Colon (tissue), 2 donors: ENCODE measurements at regions not wholly inside any gene's neighbourhood (a gene's known extent, or its start where the extent isn't known, plus 50 kb on each side); places are given as distances from the start of the nearest gene placed in this dataset.

Experiments used
- FAIRE-seq: peaks from 2 replicates; lab custom pipeline; 2012; peaks lifted over from hg19 to GRCh38; lab: Jason Lieb, UNC
- donor health status: control.
- donor health status: control.

DNA sequence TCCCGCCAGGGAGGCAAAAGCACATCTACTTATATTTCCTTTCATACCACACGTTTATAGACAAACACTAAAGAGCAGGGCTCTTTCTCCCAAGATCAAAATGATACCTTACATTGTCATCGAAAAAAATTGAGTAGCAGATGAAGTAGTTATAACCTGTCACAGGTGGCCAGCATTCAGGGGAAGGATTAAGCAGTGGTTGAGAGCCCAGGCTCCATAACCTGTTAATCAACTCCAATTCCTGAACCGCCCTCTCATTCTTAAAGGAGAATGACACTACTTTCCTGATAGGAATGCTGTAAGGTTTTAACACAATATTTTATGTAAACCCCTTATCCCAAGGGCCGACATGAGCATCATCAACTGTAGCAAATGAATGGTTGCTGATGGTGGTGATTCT, 268.9 kb upstream of the KCNIP4 start:
- no peak for FAIRE-seq

DNA sequence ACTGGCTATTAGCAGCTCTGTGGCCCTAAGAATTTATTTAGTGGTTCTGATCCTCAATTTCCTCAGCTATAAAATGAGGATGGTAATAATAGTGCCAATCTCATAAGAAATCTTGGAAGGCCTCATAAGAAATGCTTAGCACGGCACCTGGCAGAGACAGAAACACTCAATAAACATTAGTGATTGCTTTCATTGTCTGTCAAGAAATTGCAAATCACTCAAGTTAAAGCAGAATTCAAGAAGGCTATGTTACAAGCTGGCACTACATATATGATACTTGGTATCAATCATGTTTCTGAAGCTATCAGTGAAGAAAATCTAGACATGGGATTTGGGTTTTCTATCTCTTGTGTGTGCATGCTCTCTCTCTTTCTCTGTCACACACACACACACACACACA, 267.7 kb upstream of the KCNIP4 start:
- no peak for FAIRE-seq

DNA sequence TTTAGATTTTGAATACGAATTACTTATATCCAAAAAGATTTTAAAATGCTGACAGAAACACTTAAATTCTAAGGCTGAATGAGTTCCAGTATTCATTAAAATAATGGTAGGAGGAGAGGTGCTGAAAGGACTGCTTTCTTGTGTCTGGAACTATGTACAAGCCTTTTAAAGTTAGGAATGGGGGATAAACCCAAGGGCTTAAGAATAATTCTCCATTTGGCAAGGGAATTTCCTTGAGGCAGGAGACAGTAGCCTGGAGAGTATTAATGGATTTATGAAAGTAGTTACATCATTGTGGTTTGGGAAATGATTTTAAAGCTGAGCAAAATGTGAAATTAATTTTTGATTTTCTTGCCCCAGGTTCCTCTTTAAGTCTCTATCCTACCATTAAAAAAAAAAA, 266.5 kb upstream of the KCNIP4 start:
- no peak for FAIRE-seq

DNA sequence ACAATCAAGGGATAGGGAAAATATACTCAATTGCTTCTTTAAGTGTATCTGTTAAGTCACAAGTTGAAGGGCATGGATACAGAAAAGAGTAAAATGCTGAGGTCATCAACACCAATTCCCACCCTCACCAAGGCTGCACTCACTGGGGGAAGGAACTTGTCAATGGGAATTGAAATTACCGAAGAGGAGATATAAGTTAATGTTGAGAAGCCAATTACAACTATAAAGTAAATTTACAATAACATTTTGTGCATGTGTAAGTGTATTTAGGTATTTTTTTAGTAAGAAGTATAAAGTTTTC, 255.1 kb upstream of the KCNIP4 start:
- no peak for FAIRE-seq

DNA sequence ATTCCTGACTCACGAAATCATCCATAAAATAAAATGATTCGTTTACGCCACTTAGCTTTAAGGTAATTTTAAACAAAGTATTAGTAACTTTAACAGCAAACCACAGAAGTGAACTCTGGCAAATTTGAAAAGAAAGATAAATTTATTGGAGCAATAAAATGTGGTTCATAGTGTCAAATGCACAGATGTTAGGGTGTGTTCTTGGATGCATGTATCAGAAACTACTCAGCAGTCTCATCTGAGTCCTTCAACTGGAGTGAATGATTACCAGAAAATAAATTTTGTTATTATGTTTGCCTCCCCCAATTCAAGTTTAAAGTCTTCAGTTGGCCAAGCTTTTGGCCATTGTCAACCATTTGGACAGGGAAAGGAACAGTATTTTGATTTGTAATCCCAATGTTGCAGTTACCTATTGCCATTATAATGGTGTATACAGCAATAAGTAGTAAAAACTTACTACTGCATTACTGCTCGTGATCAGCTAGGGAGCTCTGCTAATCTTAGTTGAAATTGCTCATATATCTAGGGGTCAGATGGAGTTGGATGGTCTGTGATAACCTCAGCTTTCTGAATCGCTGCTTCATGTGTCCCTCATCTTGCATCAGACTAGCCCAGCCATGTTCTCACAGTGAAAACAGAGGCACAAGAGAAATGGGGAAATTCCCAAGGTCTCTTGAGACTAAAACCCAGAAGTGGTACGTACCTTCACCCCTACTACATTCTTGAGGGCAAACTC, 254.6 kb upstream of the KCNIP4 start:
- no peak for FAIRE-seq

DNA sequence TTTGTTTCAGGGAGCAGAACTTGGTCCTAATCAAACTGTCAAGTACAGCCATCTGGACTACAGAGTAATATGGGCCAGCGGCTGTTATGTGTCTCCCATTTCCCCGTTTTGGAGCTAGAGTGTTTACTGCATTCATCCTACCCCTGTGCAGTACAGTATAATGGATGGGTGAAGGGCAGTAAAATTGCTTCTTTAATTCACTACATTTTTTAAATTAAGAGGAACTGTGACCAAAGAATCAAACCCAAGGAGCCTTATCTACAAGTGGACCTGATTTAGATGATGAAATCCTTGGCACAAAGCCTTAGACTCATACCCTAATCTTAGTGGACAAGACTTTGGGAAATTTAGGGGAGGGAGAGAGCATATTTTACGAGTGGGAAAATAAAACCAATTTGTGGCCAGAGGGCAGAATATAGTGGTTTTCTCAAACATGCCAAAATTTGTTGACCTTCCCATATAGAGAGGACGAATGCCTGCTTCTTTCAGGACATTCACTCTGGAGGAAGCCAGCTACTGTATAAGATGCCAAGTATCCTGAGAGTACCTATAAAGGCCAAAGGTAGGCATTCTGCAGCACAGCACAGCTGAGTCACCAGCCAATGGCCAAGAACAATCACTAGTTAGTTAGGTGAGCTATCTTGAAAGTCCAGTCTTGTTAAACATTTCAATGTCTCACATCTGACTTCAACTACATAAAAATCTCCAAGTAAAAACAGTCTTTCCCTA, 253.8 kb upstream of the KCNIP4 start:
- FAIRE-seq = no peak

DNA sequence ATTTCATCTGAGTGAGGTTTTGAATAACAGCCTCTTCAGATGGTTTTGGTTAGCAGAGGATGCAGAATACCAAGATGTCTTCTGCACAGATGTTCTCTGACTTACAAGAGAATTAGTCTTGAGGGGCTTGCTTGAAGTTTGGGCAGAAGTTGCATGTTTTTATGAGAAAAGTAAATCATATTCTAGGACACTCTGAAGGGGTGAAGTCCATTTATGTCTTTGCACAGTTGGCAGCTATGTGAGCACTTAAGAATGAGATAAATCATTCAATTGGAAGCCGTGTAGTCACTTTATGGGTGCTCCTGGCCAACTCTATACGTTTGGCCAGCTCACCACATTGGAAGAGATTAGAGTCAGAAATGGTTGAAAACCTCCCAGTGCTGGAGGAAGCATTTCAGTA, 252.7 kb upstream of the KCNIP4 start:
- no peak for FAIRE-seq

DNA sequence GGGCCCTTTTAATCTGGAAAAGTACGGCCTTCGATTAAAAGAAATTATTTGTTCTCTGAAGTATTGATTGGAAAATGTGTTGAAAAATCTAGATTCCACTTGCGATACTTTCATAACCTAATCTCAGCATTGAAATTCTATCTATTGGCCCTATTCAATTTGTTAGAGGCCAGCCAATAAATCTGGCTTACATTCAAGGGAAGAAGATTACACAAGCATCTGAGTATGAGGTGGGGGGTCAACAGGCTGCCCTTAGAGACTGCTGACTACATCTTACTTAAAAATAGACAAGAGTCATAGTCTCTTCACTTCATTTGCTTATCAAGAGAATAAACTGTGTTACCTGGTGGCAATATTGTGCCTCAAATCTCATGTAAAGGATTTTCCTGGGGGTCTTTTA, 248.0 kb upstream of the KCNIP4 start:
- FAIRE-seq = no peak

DNA sequence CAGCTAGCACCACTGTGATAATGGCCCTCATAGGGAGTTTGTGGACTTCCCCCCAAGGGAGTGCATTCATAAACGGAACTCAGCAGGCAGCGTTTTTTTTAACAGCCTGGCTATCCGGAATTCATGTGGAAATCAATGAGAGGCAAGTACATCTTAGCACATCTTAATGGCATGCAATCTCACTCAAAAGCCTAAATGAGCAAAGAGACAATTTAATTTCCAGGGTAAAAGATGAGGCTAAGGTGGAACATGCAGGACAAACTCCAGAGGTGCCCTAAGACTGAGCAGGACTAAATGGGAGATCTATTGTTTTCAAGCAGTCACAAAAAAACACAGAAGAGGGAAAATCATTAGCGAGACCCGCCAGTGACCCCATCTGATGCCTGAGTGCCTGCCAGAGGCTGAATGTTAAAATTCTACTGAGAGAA, 243.5 kb upstream of the KCNIP4 start:
- FAIRE-seq = no peak

DNA sequence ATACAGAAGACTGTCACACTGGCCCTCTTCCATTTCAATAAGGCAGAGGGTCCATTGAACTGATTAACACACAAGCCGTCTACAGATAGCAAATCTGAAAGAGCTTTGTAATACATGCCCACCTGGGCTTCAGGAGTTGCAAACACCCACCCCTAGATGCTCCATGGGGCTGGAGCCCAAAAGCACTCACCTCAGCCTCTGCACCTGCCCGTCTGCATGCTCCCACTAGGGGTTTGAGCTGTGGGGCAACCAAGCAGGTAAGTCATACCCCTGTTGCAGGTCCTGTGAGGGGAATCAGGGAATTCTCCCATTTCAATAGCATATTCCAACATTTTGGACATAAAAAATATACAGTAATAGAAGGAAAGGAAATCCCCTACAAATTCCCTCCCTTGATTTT, 243.0 kb upstream of the KCNIP4 start:
- FAIRE-seq = no peak

DNA sequence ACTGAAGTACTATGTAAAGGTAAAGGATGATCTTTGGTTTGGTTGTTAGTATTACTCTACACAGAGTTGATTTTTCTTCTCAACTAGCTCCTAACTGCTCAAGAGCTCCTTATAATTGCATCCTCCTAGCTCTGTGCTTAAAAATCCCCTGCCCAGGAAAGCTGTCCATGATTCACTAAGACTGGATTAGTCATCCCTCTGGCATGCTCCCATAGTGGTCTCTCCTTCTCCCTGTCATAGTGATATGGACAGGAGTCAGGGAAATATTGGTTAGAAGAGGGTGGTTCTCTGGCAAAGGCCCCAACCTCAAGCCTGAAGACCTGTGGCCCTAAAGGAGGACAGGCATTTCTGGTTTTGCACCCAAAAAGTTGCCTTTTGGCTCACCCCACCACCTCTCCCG, 242.3 kb upstream of the KCNIP4 start:
- no peak for FAIRE-seq

DNA sequence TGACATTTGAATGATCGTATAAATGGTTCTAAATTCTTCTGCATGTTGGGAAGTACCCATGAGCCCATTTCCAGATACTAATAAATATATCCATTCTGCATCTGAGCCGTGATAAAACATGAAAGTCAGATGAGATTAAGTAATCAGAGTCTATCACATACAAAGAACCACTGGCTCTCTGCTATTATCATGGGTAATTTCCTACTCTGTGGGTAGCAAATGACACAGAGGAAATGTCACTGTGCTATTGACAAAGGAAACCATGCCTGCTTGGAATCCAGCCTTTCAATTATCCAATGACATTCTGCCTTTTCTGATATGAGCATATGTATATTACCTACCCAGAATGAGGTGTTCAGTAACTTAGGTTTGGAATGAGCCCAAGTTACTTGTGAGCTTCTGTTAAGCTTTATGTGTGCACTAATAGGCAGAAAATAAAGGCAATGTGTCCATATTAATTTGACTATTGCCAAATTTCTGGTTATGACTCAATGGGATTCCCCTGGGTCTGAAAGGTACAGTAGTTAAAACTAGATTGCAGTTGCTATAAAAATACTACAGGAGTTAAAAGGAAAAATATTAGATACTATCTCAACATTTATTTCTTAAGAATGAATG, 238.7 kb upstream of the KCNIP4 start:
- FAIRE-seq = no peak

DNA sequence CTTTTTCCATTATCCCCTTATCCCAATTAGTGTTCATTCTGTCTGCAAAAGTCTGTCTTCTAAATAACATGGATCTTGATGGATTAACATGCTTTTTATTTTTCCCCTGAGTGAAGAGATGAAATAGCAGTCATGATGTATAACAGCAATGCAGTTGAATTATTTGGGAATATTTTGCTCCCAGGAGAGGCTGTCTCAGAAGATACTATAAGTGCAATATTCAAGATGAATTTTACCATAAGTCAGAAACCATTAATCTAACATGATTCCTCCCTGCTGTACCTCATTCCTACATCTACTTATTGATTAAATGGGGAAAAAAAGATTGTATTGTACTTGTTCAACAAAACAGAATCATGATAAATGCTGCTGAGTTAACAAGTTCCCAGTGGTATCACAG, 233.2 kb upstream of the KCNIP4 start:
- FAIRE-seq = no peak

DNA sequence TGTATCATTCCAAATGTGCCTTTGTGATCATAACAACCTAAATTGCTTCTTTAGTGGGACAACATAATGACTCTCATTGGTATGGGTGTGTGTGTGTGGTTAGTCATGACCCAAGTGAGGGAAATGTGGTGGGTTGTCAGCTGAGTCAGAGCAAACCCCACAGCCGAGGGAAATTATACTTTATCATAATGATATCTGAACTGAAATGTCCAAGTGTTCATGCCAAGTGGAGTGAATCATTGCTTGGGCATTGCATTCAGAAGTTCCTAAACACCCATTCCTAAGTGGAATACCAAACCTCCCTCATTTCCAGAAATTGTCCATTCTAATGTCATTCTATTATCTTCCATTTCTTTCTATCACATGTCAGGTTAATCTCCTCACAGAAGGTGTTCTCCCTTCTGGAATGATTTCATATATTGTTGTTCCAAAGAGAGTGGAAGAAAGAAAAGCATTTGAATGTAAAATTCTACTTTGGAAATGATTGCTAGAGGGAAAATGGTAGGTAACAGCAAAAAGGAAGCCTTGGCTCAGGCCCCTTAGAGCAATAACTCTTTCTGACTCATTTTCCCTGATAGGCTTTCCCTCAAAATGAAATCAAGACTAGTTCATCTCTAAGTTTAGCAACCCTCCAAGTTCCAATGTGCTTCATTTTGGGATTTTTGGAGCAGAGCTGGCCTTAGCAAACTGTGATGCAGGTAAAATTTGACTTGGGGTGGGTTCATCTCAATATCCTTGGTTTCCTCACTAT, 230.7 kb upstream of the KCNIP4 start:
- FAIRE-seq = no peak

DNA sequence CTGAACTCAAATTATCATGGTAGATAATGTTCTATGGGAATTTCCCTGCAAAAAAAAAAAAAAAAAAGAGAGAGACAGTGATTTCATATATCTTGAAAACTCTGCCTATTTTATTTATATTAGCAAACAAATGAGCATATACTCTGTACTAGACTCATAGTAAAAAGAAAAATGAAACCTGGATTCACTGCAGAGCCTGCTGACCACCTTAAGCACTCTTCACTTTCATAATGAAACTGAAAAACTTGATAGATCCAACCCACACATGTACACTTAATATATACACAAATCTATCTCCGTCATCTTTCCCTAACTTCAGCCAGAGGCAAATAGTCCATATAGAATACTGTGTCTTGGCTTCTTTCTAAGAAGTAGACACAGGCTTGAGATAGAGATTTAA, 226.1 kb upstream of the KCNIP4 start:
- no peak for FAIRE-seq

DNA sequence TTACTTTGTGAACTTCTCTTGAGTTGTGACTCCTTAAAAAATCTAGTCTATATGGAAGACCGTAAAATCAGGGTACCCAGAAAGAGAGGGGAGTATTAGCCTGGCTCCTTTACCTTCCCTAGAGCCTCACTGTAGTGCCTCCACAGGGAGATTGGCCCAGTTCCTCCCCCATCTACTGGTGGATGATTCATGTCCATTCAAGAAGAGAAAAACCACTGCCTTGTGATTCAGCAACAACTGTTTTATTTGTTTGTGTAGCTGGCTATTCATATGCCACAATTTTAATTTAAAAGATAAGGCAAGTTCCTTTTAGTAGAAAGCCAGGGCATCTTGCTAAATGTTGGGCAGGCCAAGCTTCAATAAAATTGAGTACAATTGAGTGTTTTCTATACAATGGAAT, 221.8 kb upstream of the KCNIP4 start:
- no peak for FAIRE-seq

DNA sequence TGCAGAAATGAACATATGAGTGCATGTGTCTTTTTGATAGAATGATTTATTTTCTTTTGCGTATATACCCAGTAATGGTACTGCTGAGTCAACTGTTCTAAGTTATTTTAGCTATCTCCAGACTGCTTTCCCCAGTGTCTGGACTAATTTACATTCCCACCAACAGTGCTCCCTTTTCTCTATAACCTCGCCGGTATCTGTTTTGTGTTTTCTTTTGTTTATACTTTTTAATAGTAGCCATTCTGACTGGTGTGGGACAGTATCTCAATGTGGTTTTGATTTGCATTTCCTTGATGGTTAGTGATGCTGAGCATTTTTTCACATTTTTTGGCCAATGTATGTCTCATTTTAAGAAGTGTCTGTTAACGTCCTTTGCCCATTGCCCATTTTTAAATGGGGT, 218.6 kb upstream of the KCNIP4 start:
- FAIRE-seq = no peak

DNA sequence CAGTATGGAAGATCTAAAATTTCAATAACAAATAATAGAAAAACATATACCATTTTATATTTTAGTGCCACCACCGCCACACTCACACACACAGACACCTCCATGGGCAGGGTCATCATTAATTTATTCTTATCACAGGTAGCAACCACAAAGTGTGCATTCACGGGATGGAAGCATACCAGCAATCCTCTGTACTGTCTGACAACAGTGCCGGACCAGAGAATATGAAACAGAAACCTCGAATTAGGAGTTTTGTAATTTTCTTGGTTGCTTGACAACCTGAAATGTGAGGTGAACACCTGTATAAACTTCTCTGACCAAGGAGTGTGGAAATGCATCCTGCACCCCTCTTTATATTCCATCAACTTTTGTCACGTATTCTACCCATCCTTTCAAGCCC, 213.9 kb upstream of the KCNIP4 start:
- no peak for FAIRE-seq

DNA sequence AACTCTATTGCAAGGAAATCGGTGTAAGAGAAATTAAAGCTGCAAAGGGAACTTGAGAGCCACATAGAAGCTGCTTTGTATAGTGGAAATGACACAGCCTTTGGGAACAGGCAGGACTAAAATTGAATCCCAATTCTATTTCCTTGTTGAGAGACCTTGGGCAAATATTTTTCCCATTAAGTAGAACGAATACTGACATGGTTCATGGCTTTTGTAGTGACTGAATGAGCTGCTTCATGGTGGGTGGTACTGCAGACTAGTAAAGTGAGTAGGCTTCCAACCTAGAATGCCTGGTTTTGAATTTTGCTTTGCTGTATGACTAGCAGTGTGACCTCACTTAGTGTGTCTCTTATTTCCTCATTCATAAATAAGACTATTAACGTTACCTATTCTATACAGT, 182.2 kb upstream of the KCNIP4 start:
- FAIRE-seq = no peak

DNA sequence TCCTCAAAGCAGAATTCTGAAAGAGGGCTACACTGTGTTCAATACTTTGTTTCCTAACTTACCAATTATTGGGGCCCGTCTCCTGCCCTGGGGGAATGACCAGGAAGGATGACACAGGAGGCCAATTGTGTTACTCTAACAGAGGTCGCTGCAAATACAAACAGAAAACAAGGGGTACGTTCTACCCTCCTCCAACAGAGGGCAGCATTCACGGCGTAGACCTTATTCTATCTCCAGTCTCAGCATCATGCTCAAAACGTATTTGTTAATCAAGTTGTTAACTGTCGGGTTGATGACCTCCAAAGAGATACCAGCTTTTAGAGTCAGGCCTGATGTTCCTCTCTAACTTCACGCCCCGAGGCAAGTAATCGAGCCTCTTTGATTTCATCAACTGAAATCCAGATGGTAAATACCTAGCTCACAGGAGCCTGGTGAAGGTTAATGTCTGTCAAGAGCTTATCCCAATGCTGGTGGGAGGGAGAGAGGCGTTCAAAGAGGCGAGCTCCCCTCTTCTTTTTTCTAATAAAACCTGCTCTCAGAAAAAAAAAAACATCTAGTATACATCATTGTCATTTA, 181.0 kb upstream of the KCNIP4 start:
- no peak for FAIRE-seq

DNA sequence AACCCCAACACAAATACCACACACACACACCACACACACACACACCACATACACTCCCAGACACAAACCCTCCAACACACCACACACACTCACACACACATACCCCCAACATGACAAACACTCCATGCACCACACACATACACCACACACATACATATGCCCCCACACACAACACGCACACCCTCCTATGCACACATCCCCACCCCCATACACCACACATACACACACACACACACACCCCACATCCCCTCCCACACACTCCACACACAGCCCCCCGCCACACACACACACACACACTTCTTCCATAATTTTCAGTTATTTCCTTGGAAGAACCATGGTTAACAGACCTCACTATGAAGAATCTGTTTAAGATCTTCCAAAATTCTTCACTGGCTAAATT, 173.5 kb upstream of the KCNIP4 start:
- no peak for FAIRE-seq

DNA sequence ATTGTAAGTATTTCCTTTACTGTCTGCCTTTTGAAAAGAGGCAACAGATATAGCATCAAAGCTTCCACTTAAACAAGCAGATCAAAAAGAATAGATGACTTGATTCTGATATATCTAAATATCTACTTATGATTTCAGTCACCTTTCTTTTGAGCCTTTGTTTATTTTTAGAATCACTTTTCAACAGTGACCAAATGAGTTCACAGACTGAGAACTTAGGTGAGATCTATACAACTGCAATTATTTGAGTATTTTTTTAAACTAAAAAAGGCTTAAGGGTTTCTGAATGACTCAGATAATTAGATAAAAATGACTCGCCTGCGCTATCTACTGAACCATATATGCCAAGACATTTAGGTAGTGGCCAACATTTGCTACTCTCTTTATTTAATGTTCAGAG, 166.7 kb upstream of the KCNIP4 start:
- no peak for FAIRE-seq

DNA sequence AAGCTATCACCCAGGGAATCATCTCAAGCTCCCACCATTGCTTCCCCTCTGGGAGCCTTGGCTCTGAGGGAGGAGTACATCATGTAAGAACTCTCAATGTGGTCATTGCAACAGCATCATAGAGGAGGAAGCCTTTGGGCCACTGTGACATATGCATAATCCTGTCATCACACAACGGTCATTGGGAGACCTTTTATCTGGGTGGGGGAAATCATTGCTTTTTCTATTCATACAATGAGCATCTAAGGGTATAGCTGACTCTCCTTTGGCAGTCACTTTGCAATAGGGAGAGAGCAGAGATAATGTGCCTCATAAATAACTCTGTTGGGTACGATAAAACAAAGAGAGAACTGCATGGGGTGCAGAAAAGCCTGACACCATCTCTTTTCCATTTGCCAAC, 155.2 kb upstream of the KCNIP4 start:
- FAIRE-seq = no peak
